ENCODE measurements at regions not wholly inside any gene's neighbourhood (a gene's known extent, or its start where the extent isn't known, plus 50 kb on each side); places are given as distances from the start of the nearest gene placed in this dataset.

DNA sequence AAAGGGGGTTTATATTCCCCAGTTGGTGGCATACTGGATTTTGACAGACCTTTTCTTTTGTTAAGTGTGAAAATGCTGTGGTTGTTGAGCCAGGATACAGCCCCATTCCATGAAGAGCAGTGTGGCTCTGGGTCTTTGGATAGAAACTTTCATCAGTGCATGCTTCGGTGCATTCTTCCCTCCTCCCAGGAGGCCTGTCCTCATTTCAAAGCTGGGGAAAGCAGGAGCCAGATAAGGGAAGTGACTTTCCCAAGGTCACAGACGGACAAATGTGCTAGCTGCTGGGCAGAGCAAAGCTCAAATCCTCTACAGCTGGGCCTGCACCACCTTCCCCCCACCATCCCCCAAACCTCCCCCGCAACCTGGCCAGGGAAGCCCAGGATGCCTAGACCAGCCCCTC lies 184.5 kb upstream of the NTM start:
- no peak for FAIRE-seq
- no peak for DNase-seq (ENCODE audit: low read depth, low spot score)
- ChIA-PET RAD21 (ENCODE audit: unreplicated experiment) (interaction anchor here (1.2 to 1.7 kb wide), 3 partner anchors 31 to 121 kb away, joined by 3 to 6 read pairs (median 3); no protein-coding TSS in a partner anchor), SMC1A (ENCODE audit: uncharacterized antibody, unreplicated experiment) (interaction anchor here (1.1 kb wide), 1 partner anchor 78 kb away, joined by 3 read pairs; no protein-coding TSS in a partner anchor), POLR2A (interaction anchor here (0.6 to 1.1 kb wide), 2 partner anchors 9 to 1003 kb away, joined by 4 read pairs; no protein-coding TSS in a partner anchor), CTCF (interaction anchor here (1.4 to 2.3 kb wide), 3 partner anchors 9 to 121 kb away, joined by 3 to 11 read pairs (median 4); no protein-coding TSS in a partner anchor)
- Histone ChIP-seq H3K4me2 (ENCODE audit: control insufficient read depth, insufficient read depth) (peak overlapping the region; percentile 39), H3K27me3 (replicated peaks in 1 of 2; ENCODE audit: control insufficient read depth in 2 of 2, insufficient read depth in 2 of 2, low read length in 1 of 2) (peaks cover 0 to 5% of the 10 kb centered on the region in 2 experiments; a peak in 1 of 4 replicates), H3K9me3 (replicated peaks; ENCODE audit: control insufficient read depth, insufficient read depth, low read length) (no peaks in the 10 kb centered on the region), H3K4me3 (no peak overlapping the region), H3K27ac (ENCODE audit: control insufficient read depth, insufficient read depth) (no peak overlapping the region; the same call in 1 of the 2 replicates), H3K9ac (ENCODE audit: control insufficient read depth, insufficient read depth, low read length) (peak overlapping the region; percentile 27; the same call in 1 of the 2 replicates), H2AFZ (ENCODE audit: control insufficient read depth, low read depth, low read length) (no peak overlapping the region), H3K36me3 (ENCODE audit: control insufficient read depth in 2 of 2, insufficient read depth in 2 of 2, low read length in 1 of 2) (no peaks in the 10 kb centered on the region), H3K4me1 (ENCODE audit: control insufficient read depth, insufficient read depth, low read length) (peaks cover 8% of the 10 kb centered on the region), H3K79me2 (ENCODE audit: control insufficient read depth, insufficient read depth, low read length) (no peaks in the 10 kb centered on the region), H4K20me1 (ENCODE audit: control insufficient read depth, insufficient read depth) (no peaks in the 10 kb centered on the region)
- TF ChIP-seq TCF3 (IDR thresholded peaks at IDR 0.05; ENCODE audit: borderline replicate concordance, insufficient read depth, low read depth, low read length) (no peak), SPI1 (IDR thresholded peaks at IDR 0.05; ENCODE audit: borderline replicate concordance, insufficient read depth, low read depth, low read length) (0 out of 2 replicates have a peak, but pooled peaks have one; percentile 3), GABPA (IDR thresholded peaks at IDR 0.05; ENCODE audit: low read depth) (no peak)
- in situ Hi-C loops (cut with MboI) (no loop called here), intact Hi-C loops (cut with micrococcal nuclease; ENCODE audit: unreplicated experiment) (no loop called here)
- 75% methylated on average over 3 of the region's 3 CpGs for WGBS (ENCODE audit: insufficient coverage, insufficient replicate concordance, low lambda C conversion rate, missing lambda C conversion rate)
- ATAC-seq: no peak
- BruUV-seq (replicated peaks): no TSS peak

DNA sequence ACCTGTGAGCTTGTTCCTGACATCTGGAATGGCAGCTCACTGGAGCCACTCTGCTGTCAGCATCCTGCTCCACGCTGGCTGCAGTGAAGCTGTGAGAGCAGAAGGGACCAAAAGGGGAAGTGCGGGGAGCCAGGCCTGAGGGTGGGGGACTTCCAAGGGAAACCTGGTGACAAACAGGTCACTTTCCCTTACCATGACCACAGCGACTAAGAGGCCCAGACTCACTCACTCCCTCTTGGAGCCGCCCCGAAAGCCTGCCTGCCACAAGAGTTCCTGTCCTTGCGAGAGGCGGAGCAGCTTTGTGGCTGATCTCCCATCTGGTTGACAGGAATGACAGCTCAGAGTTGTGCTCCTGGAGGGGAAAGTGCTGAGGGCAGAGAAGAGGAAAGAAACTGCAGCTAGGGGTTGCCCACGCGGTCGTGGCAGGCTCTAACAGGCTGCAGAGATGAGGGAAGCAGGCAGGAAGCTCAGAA lies 183.8 kb upstream of the NTM start:
- Histone ChIP-seq H3K36me3 (ENCODE audit: control insufficient read depth in 2 of 2, insufficient read depth in 2 of 2, low read length in 1 of 2) (no peaks in the 10 kb centered on the region), H3K27me3 (replicated peaks in 1 of 2; ENCODE audit: control insufficient read depth in 2 of 2, insufficient read depth in 2 of 2, low read length in 1 of 2) (0 out of 4 replicates have a peak, but pooled peaks cover 0 to 2% of the 10 kb centered on the region in 2 experiments), H3K4me2 (ENCODE audit: control insufficient read depth, insufficient read depth) (peak overlapping the region; percentile 39), H2AFZ (ENCODE audit: control insufficient read depth, low read depth, low read length) (peak overlapping the region; percentile 69), H3K9me3 (replicated peaks; ENCODE audit: control insufficient read depth, insufficient read depth, low read length) (no peaks in the 10 kb centered on the region), H3K79me2 (ENCODE audit: control insufficient read depth, insufficient read depth, low read length) (no peaks in the 10 kb centered on the region), H3K27ac (ENCODE audit: control insufficient read depth, insufficient read depth) (no peak overlapping the region), H3K4me1 (ENCODE audit: control insufficient read depth, insufficient read depth, low read length) (peaks cover 8% of the 10 kb centered on the region), H3K4me3 (peak overlapping the region; percentile 22), H4K20me1 (ENCODE audit: control insufficient read depth, insufficient read depth) (no peaks in the 10 kb centered on the region), H3K9ac (ENCODE audit: control insufficient read depth, insufficient read depth, low read length) (peak overlapping the region; percentile 1; the same call in 1 of the 2 replicates)
- peak; percentile 96 for ATAC-seq
- ChIA-PET RAD21 (ENCODE audit: unreplicated experiment) (interaction anchor here (1.1 to 1.7 kb wide), 4 partner anchors 29 to 122 kb away, joined by 3 to 6 read pairs (median 4); no protein-coding TSS in a partner anchor), SMC1A (ENCODE audit: uncharacterized antibody, unreplicated experiment) (interaction anchor here (1.1 to 2.9 kb wide), 4 partner anchors 9 to 121 kb away, joined by 3 to 14 read pairs (median 4); no protein-coding TSS in a partner anchor), POLR2A (interaction anchor here (1.1 kb wide), 1 partner anchor 9 kb away, joined by 4 read pairs; no protein-coding TSS in a partner anchor), CTCF (interaction anchor here (0.8 to 2.3 kb wide), 5 partner anchors 9 to 122 kb away, joined by 3 to 11 read pairs (median 3); no protein-coding TSS in a partner anchor)
- peak; percentile 68 for FAIRE-seq
- in situ Hi-C loops (cut with MboI): no loop called here
- DNase-seq (ENCODE audit: low read depth, low spot score): peak; percentile 72
- WGBS (ENCODE audit: insufficient coverage, insufficient replicate concordance, low lambda C conversion rate, missing lambda C conversion rate): 2% methylated on average over 10 of the region's 10 CpGs
- BruUV-seq (replicated peaks): no TSS peak
- intact Hi-C loops (cut with micrococcal nuclease; ENCODE audit: unreplicated experiment): no loop called here
- TF ChIP-seq, protein P1, sequence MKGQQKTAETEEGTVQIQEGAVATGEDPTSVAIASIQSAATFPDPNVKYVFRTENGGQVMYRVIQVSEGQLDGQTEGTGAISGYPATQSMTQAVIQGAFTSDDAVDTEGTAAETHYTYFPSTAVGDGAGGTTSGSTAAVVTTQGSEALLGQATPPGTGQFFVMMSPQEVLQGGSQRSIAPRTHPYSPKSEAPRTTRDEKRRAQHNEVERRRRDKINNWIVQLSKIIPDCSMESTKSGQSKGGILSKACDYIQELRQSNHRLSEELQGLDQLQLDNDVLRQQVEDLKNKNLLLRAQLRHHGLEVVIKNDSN (IDR thresholded peaks at IDR 0.05; ENCODE audit: borderline replicate concordance, extremely low read length, insufficient read depth, low read depth, low read length): no peak
- TF ChIP-seq NRF1 (conservative IDR thresholded peaks at IDR 0.05; ENCODE audit: low read depth, low read length) (no peak), NBN (IDR thresholded peaks at IDR 0.05) (0 out of 2 replicates have a peak, but pooled peaks have one; percentile 48), ATF3 (IDR thresholded peaks at IDR 0.05; ENCODE audit: borderline replicate concordance, extremely low read depth, low read depth, low read length) (no peak), MYC (IDR thresholded peaks at IDR 0.05; ENCODE audit: insufficient read depth, insufficient read length, insufficient replicate concordance, low read length, severe bottlenecking) (no peak), NFXL1 (IDR thresholded peaks at IDR 0.05; ENCODE audit: borderline replicate concordance) (no peak), POU2F2 (IDR thresholded peaks at IDR 0.05; ENCODE audit: borderline replicate concordance, low read depth, low read length) (no peak; the same call in 2 of the 3 replicates), BMI1 (IDR thresholded peaks at IDR 0.05; ENCODE audit: borderline replicate concordance) (peak; percentile 31; the same call in 1 of the 2 replicates), BHLHE40 (IDR thresholded peaks at IDR 0.05; ENCODE audit: borderline replicate concordance in 1 of 2, low read depth in 2 of 2, low read length in 1 of 2) (peak; percentile 52 to 54; a peak in 2 of 4 replicates), RB1 (IDR thresholded peaks at IDR 0.05; ENCODE audit: borderline replicate concordance) (no peak), SREBF1 (IDR thresholded peaks at IDR 0.05; ENCODE audit: low read length) (no peak)

All from GM12878 (cell line).